Mesodermal cell (in vitro differentiated cells): ENCODE measurements at regions not wholly inside any gene's neighbourhood (a gene's known extent, or its start where the extent isn't known, plus 50 kb on each side); places are given as distances from the start of the nearest gene placed in this dataset.

Experiments
- H3K27ac ChIP-seq: 2 replicates; pipeline ENCODE4 v1.7.0; 2013; ENCODE audit warnings: mild to moderate bottlenecking, low read depth, low read length, moderate library complexity; ENCODE audit not compliant: severe bottlenecking
- H3K36me3 ChIP-seq: 2 replicates; pipeline ENCODE4 v1.7.1; 2013; ENCODE audit warnings: mild to moderate bottlenecking, low read length, moderate library complexity; ENCODE audit not compliant: control insufficient read depth, insufficient read depth
- H3K4me1 ChIP-seq: one replicate; pipeline ENCODE4 v1.7.1; 2013; ENCODE audit warnings: mild to moderate bottlenecking, low read length; ENCODE audit not compliant: insufficient read depth, control insufficient read depth, poor library complexity, severe bottlenecking
- H3K4me3 ChIP-seq: 2 replicates; pipeline ENCODE4 v1.7.0; 2013; ENCODE audit warnings: low read length, control low read depth, mild to moderate bottlenecking; ENCODE audit not compliant: insufficient read depth, poor library complexity, severe bottlenecking; ENCODE audit errors: extremely low read depth
- H3K9me3 ChIP-seq: 2 replicates; pipeline ENCODE4 v1.7.1; 2013; ENCODE audit warnings: mild to moderate bottlenecking, low read length, moderate library complexity; ENCODE audit not compliant: control insufficient read depth
- WGBS, 2 experiments: methylation state at CpG; one replicate each; pipeline ENCODE4 v1.1.5; 2013; ENCODE audit warnings: missing lambda C conversion rate in 2 of 2; ENCODE audit not compliant: insufficient coverage in 2 of 2; 5-methylcytosine and 5-hydroxymethylcytosine counted together

DNA sequence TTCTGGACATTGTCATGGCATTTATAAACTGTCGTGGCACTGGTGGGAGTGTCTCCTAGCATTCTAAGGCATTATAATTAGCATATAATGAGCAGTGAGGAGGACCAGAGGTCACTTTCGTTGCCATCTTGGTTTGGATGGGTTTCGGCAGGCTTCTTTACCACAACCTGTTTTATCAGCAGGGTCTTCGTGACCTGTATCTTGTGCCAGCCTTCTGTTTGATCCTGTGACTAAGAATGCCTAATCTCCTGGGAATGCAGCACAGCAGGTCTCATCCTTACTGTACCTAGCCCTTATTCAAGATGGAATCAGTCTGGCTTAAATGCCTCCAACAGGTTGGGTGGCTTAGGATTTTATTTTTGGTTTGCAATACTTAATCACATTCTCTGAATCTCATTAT is 142.7 kb upstream of the GGTLC1 start:
- H3K36me3 ChIP-seq: no peaks in the 10 kb centered on the region
- no peaks in the 10 kb centered on the region for H3K9me3 ChIP-seq
- H3K4me3 ChIP-seq: no peak overlapping the region
- no peak overlapping the region for H3K27ac ChIP-seq
- peaks cover 6% of the 10 kb centered on the region for H3K4me1 ChIP-seq
- WGBS, 2 experiments: 92 to 100% methylated on average over 2 to 3 of the region's 4 CpGs

DNA sequence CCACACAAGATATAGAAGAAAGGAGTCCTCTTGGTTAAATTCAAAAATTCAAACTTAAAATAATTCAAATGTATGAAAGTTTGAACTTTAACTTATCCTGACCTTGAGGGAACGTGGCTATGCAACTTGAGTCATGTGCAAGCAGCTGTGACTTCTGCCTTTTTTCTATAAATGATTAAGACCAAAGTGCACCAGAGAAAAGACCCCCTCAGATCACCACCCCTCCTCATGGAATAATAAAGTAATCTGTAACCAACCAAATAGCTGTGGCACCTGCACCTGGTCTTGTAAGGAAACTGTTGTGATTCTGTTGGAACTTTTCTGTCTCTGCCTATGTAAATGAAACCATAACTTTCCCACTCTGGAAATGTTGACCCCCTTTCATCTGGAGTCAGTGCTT is 141.1 kb upstream of the GGTLC1 start:
- Histone ChIP-seq H3K4me3 (no peak overlapping the region), H3K9me3 (no peaks in the 10 kb centered on the region), H3K4me1 (peaks cover 3% of the 10 kb centered on the region), H3K27ac (no peak overlapping the region), H3K36me3 (no peaks in the 10 kb centered on the region)
- no CpG with 5 or more reads among the region's 1 CpG for WGBS, 2 experiments

DNA sequence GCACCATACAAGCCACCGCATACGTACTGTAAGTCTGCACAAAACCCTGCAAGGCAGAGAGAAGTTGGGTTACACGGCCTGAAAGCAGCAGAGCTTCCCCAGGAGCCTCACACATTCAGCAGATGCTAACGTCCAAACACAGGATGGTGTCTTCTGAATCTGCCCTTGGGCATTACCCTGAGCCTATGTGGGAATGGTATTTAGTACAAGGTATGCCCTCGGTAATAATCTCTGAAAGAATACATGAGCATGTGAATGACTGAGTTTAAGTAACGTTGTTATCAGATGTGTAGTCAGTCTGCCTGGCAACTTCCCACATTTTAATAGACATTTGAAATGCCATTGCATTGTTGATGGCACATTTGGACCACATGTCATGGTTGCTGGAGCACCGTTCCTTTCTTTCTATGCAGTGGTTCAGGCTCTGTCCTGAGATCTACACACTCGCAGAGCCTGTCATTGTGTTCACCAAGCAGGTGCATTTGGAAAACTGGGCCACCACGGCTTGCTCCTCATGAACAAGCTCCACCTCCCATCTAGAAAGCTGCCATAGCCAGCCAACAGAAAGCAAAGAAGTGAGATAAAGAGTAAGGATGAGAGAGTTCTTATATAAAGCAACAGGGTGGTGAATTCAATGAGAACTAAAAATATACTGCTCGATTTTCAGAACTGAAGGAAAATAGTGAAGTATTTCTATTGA is 136.5 kb upstream of the GGTLC1 start:
- H3K36me3 ChIP-seq: no peaks in the 10 kb centered on the region
- no peak overlapping the region for H3K27ac ChIP-seq
- 80% methylated on average over 7 to 9 of the region's 10 CpGs for WGBS, 2 experiments
- H3K9me3 ChIP-seq: no peaks in the 10 kb centered on the region
- H3K4me3 ChIP-seq: no peak overlapping the region
- H3K4me1 ChIP-seq: no peaks in the 10 kb centered on the region

DNA sequence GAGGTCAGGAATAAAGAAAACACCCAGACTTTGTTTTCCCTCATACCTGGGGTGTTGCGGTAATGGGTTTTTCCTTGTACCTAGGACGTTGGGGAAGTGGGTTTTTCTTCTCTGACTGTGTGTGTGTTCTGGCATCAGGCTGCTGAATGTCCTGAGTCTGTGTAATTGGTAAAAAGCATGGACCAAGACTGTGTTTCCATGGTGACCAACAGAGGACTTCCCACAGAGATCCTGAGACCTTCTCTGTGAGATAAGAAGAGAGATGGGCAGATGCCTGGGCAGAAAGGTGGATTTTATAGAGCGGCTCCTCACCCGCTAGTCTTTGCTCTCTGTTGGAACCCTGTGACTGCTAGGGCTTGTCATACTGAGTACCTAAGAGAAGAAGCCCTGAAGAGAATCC is 135.4 kb upstream of the GGTLC1 start:
- H3K4me1 ChIP-seq: no peaks in the 10 kb centered on the region
- no peak overlapping the region for H3K27ac ChIP-seq
- WGBS, 2 experiments: 74 to 77% methylated on average over 3 to 4 of the region's 4 CpGs
- H3K9me3 ChIP-seq: no peaks in the 10 kb centered on the region
- H3K4me3 ChIP-seq: no peak overlapping the region
- no peaks in the 10 kb centered on the region for H3K36me3 ChIP-seq

DNA sequence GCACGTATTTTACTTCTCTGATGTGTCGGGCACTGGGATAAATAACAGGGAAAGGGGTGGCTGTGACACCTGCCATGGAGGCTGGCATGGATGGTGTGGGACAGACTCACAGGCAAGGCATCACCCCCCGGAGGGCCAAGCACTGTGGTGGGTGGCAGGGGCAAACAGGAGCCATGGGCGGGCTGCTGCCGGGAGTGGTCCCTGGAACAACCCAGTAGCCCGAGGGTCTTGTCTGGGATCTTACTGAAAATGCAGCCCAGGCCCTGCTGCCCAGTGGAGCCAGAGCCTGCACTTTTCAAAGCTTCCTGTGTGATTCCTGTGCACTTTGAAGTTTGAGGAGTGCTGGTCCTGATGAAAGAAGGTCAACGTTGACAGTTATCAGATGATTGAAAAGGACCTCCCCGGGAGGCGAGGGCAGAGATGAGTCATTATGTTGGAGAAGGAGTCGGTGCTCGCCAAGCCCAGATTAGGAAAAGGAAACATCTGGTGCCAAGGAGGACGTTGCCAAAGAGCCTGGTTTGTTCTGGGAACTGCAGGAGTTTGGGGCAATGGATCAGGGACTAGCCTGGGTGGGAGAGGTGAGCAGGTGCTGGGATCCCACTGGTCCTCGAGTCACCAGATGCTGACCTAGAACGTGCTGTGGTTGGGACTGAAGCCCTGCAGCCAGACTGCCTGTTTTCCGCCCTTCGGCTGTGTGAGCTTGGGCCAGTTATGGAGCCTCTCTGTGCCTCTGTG is 130.0 kb upstream of the GGTLC1 start:
- Histone ChIP-seq H3K4me3 (no peak overlapping the region), H3K4me1 (peaks cover 8% of the 10 kb centered on the region), H3K9me3 (no peaks in the 10 kb centered on the region), H3K36me3 (no peaks in the 10 kb centered on the region), H3K27ac (no peak overlapping the region)
- 75 to 78% methylated on average over 14 to 16 of the region's 16 CpGs for WGBS, 2 experiments

DNA sequence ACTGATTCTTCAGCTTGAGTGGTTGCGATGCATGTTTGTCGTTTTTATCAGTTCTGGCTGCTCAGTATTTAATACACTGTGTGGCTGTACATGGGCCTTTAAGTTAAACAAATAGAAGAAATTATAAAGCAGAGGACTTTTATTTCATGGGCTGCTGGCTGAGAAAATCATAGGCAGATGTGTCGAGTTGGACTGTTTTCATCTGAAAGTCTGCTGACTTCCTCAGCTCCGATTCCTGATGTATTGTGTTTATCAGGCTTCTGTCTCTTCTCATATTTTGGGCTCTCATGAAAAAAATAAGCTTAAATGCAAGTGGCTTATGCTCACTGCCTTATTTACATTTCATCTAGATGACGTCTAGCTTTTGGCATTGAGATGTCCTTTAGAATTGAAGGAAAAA is 129.5 kb upstream of the GGTLC1 start:
- WGBS, 2 experiments: 78 to 96% methylated on average over 3 to 4 of the region's 5 CpGs
- no peaks in the 10 kb centered on the region for H3K9me3 ChIP-seq
- H3K4me3 ChIP-seq: no peak overlapping the region
- H3K36me3 ChIP-seq: no peaks in the 10 kb centered on the region
- H3K27ac ChIP-seq: no peak overlapping the region
- H3K4me1 ChIP-seq: peaks cover 8% of the 10 kb centered on the region

DNA sequence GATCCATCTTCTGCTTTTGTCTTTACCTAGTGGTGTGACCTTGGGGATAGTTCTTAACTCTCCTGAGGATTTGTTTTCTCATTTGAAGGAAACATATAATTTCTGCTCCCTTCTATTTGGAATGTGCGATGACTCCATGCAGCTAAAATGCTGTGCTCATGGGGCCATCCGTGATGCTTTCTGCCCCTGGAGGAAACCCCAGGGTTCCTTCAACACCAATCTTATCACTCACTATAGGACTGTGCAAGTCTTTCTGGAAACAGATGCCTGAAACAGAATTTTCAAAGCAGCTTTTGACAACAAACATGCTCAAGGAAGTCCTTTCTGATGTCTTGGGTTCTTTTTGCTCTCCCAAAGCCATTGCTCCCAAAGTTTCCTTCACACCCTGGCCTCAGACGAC is 128.8 kb upstream of the GGTLC1 start:
- Histone ChIP-seq H3K36me3 (no peaks in the 10 kb centered on the region), H3K9me3 (no peaks in the 10 kb centered on the region), H3K4me3 (no peak overlapping the region), H3K27ac (no peak overlapping the region), H3K4me1 (peaks cover 8% of the 10 kb centered on the region)
- WGBS, 2 experiments: 75 to 85% methylated on average over 1 to 3 of the region's 3 CpGs

DNA sequence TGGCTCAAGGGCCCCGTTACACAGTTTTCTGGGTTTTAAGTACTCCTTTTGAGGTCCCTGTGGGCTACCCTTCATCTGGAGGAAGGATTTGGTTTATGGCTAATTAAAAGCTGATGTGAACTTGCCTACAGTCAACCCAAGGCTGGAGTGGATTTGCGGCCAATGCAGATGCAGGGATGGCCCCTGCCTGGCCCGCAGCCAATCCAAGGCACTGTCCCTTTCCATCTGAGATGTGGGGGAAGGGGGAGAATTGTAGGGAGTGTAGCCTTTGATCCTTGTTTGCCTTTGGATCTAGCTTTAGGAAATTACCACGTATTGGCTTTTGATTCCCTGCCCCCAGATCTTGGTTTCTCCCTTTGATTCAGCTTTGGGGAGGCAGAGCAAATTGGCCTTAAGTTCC is 128.0 kb upstream of the GGTLC1 start:
- Histone ChIP-seq H3K4me3 (no peak overlapping the region), H3K36me3 (no peaks in the 10 kb centered on the region), H3K9me3 (no peaks in the 10 kb centered on the region), H3K27ac (no peak overlapping the region), H3K4me1 (peaks cover 8% of the 10 kb centered on the region)
- 82 to 86% methylated on average over 3 of the region's 4 CpGs for WGBS, 2 experiments

DNA sequence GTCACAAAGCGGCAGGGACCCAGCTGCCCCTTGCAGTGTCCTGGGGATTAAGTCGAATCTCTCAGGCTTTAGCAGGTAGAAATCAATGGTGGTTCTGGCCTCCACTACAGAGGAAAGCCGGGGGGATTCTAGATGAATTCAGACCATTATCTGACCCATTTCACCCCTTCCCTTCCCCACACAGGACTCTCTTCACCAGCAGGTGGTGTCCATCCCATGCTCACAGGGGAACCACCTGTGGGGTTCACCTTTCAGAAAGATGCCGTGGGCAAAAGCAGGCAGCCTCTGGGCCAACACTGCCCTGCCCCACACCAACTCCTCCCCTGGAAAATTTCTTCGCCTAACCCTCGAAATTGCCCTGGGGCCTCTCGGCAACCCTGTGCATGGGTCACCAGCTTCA is 123.8 kb upstream of the GGTLC1 start:
- WGBS, 2 experiments: 96 to 97% methylated on average over 5 to 6 of the region's 7 CpGs
- Histone ChIP-seq H3K4me3 (no peak overlapping the region), H3K4me1 (peaks cover under 1% of the 10 kb centered on the region), H3K36me3 (no peaks in the 10 kb centered on the region), H3K27ac (no peak overlapping the region), H3K9me3 (no peaks in the 10 kb centered on the region)

DNA sequence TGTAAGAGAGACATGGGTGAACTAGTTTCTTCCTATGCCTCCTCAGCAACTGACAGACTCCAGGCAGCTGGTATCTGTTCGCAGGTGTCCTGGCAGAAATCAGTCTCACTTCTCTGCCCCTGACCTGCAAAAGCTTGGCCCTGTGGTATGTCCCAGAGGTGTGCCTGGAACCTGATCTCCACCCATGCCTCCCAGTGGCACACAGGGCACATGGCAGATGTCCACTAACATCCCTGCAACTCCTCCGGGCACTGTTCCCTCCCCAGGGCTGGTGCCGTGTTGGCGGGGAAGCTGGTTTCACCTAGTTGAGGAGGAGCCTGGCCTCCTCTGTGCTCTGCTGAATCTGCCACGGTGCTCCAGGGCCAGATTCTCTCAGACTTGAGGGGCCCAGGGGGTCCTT is 123.3 kb upstream of the GGTLC1 start:
- H3K4me1 ChIP-seq: no peaks in the 10 kb centered on the region
- no peaks in the 10 kb centered on the region for H3K9me3 ChIP-seq
- H3K36me3 ChIP-seq: no peaks in the 10 kb centered on the region
- H3K27ac ChIP-seq: no peak overlapping the region
- no peak overlapping the region for H3K4me3 ChIP-seq
- WGBS, 2 experiments: 71 to 73% methylated on average over 5 of the region's 5 CpGs

DNA sequence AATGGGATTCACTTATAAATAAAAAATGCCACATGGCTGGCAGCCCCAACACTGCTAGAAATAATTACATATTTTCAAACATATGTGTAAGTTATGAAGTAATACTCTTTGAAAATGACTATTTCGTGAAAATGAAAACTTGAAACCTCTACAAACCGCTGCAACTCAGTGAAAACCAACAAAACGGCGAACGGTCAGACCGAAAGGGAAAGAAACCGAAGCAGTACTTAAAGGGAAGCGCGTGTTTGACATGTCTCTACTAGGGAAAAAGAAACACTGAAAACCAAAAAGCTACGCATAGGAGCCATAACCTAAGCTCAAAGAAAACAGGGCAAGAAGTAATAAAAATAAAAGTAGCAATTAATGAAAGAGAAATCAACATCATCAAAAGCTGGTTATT is 121.0 kb upstream of the GGTLC1 start:
- Histone ChIP-seq H3K27ac (no peak overlapping the region), H3K4me3 (no peak overlapping the region), H3K4me1 (no peaks in the 10 kb centered on the region), H3K9me3 (no peaks in the 10 kb centered on the region), H3K36me3 (no peaks in the 10 kb centered on the region)
- WGBS, 2 experiments: 83 to 93% methylated on average over 6 to 9 of the region's 10 CpGs
